DOHH2 (cell line): ENCODE measurements at regions not wholly inside any gene's neighbourhood (a gene's known extent, or its start where the extent isn't known, plus 50 kb on each side); places are given as distances from the start of the nearest gene placed in this dataset.

Experiments
- CTCF ChIP-seq: fragments of 200-600 bp; sonication (generic); IDR thresholded peaks from one replicate; pipeline ENCODE4 v1.5.1; 2014; ENCODE audit warnings: antibody characterized with exemption, mild to moderate bottlenecking, low read depth, low read length; ENCODE audit not compliant: poor library complexity, severe bottlenecking
- EZH2phosphoT487 ChIP-seq: fragments of 200-600 bp; sonication (generic); IDR thresholded peaks from 2 replicates; pipeline ENCODE4 v1.6.1; 2017; ENCODE audit warnings: borderline replicate concordance, mild to moderate bottlenecking, antibody characterized with exemption, low read length, moderate library complexity, mixed read lengths

GRCh38 chr12:75709503-75709902 is 198.1 kb upstream of the KRR1 start:
- TF ChIP-seq CTCF (no peak), EZH2phosphoT487 (no peak)
